ENCODE measurements at regions not wholly inside any gene's neighbourhood (a gene's known extent, or its start where the extent isn't known, plus 50 kb on each side); places are given as distances from the start of the nearest gene placed in this dataset.

DNA sequence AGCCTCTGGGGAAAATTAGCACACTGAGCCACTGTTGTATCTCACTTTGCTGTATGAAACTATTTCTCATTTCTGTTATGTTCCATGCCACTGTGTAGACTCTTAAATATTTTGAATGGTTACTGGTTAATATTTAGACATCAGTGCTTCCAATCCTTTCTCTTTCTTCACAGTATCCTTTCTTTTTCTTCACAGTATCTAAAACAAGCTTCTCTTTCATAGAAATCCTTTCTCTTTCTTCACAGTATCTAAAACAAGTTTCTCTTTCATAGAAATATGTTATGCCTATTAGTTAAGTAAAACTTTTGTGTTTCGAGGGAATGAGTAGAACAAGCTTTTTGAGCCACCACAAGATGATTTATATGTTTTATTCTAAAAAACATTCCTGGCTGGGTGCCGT is 326.8 kb upstream of the KLF12 start:
- DNase-seq (ENCODE audit: low read depth), result no peak
- no peak for TF ChIP-seq MYC (IDR thresholded peaks at IDR 0.05; ENCODE audit: low read depth, low read length)
- no peak for TF ChIP-seq POLR2A (IDR thresholded peaks at IDR 0.05; ENCODE audit: extremely low read depth, insufficient read length)
- no peak for TF ChIP-seq MAX (IDR thresholded peaks at IDR 0.05; ENCODE audit: low read depth, low read length)
- TF ChIP-seq, protein P1, sequence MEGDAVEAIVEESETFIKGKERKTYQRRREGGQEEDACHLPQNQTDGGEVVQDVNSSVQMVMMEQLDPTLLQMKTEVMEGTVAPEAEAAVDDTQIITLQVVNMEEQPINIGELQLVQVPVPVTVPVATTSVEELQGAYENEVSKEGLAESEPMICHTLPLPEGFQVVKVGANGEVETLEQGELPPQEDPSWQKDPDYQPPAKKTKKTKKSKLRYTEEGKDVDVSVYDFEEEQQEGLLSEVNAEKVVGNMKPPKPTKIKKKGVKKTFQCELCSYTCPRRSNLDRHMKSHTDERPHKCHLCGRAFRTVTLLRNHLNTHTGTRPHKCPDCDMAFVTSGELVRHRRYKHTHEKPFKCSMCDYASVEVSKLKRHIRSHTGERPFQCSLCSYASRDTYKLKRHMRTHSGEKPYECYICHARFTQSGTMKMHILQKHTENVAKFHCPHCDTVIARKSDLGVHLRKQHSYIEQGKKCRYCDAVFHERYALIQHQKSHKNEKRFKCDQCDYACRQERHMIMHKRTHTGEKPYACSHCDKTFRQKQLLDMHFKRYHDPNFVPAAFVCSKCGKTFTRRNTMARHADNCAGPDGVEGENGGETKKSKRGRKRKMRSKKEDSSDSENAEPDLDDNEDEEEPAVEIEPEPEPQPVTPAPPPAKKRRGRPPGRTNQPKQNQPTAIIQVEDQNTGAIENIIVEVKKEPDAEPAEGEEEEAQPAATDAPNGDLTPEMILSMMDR (IDR thresholded peaks at IDR 0.05; ENCODE audit: low read depth, low read length), result no peak
- H3K4me3 ChIP-seq (ENCODE audit: low read depth, low read length), result no peak overlapping the region

DNA sequence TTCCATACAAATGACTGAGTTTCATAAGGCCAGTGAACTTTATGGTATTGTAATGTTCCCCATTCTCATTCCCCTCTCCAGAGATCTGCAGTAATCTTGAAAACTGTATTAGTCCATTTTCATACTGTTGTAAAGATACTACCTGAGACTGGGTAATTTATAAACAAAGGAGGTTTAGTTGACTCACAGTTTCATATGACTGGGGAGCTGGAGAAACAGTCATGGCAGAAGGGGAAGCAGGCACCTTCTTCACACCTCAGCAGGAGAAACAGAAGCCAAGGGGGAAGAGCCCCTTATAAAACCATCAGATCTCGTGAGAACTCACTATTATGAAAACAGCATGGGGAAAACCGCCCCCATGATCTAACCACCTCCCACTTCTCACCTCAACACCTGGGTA is 318.7 kb upstream of the KLF12 start:
- TF ChIP-seq MYC (IDR thresholded peaks at IDR 0.05; ENCODE audit: low read depth, low read length) (no peak), MAX (IDR thresholded peaks at IDR 0.05; ENCODE audit: low read depth, low read length) (no peak), POLR2A (IDR thresholded peaks at IDR 0.05; ENCODE audit: extremely low read depth, insufficient read length) (no peak)
- TF ChIP-seq, protein P1 (IDR thresholded peaks at IDR 0.05; ENCODE audit: low read depth, low read length), result no peak
- DNase-seq (ENCODE audit: low read depth), result no peak
- H3K4me3 ChIP-seq (ENCODE audit: low read depth, low read length), result no peak overlapping the region

- DNase-seq (ENCODE audit: low read depth), result no peak
- no peak overlapping the region for H3K4me3 ChIP-seq (ENCODE audit: low read depth, low read length)
- TF ChIP-seq POLR2A (IDR thresholded peaks at IDR 0.05; ENCODE audit: extremely low read depth, insufficient read length), result no peak
- no peak for TF ChIP-seq MYC (IDR thresholded peaks at IDR 0.05; ENCODE audit: low read depth, low read length)
- TF ChIP-seq MAX (IDR thresholded peaks at IDR 0.05; ENCODE audit: low read depth, low read length), result no peak
- TF ChIP-seq, protein P1 (IDR thresholded peaks at IDR 0.05; ENCODE audit: low read depth, low read length), result no peak
Measured at GRCh38 chr13:74452176-74452575, 318.0 kb upstream of the KLF12 start.

DNA sequence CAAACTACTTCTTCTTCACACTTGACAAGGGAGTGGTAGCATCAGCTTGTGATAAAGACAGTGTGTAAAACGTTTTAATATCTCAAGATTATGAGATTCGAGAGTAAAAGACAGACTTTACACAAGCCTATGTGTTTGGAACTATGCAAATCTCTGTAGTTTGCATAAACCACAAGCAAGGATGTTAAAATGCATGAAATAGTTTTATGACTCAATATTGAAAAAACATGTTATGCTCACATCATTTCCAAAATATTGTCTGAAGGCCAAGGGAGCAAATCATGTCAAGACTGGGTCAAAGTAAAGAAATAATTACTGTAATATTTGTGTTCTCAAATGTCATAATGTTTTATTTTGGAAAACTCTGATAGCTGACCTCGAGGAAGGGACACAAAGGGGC is 316.8 kb upstream of the KLF12 start:
- no peak overlapping the region for H3K4me3 ChIP-seq (ENCODE audit: low read depth, low read length)
- no peak for DNase-seq (ENCODE audit: low read depth)
- TF ChIP-seq, protein P1 (IDR thresholded peaks at IDR 0.05; ENCODE audit: low read depth, low read length), result no peak
- TF ChIP-seq MAX (IDR thresholded peaks at IDR 0.05; ENCODE audit: low read depth, low read length) (no peak), POLR2A (IDR thresholded peaks at IDR 0.05; ENCODE audit: extremely low read depth, insufficient read length) (no peak), MYC (IDR thresholded peaks at IDR 0.05; ENCODE audit: low read depth, low read length) (no peak)

DNA sequence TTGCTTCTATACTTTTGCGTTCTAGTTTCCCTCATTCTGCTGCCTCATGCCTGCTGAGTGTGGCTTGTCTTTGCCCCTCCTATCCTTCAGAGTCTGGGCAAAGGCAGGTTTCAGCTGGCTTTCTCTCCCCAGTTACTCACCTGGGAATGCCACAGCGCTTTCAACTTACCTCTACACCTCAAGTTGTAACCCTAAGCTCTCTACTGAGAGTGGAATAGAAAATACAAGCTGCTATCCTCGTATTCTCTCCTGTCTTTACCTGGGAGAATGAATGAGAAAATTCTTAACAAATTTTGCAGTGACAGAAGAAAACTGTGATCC is 316.3 kb upstream of the KLF12 start:
- no peak for DNase-seq (ENCODE audit: low read depth)
- no peak overlapping the region for H3K4me3 ChIP-seq (ENCODE audit: low read depth, low read length)
- TF ChIP-seq, protein P1 (IDR thresholded peaks at IDR 0.05; ENCODE audit: low read depth, low read length), result no peak
- TF ChIP-seq MAX (IDR thresholded peaks at IDR 0.05; ENCODE audit: low read depth, low read length) (no peak), MYC (IDR thresholded peaks at IDR 0.05; ENCODE audit: low read depth, low read length) (no peak), POLR2A (IDR thresholded peaks at IDR 0.05; ENCODE audit: extremely low read depth, insufficient read length) (no peak)

All from NB4 (cell line).